ENCODE measurements at regions not wholly inside any gene's neighbourhood (a gene's known extent, or its start where the extent isn't known, plus 50 kb on each side); places are given as distances from the start of the nearest gene placed in this dataset.

GRCh38 chr1:5713101-5714010, 278.9 kb downstream of the NPHP4 start:
- no peak for DNase-seq (ENCODE audit: low read depth)

GRCh38 chr1:5711956-5712645, 280.1 kb downstream of the NPHP4 start:
- no peak for DNase-seq (ENCODE audit: low read depth)

- DNase-seq (ENCODE audit: low read depth), result no peak
Observed at GRCh38 chr1:5711079-5711478, 281.1 kb downstream of the NPHP4 start.

GRCh38 chr1:5709976-5710375, 282.2 kb downstream of the NPHP4 start:
- DNase-seq (ENCODE audit: low read depth), result no peak

- DNase-seq (ENCODE audit: low read depth), result no peak
Observed at GRCh38 chr1:5709461-5709975, 282.7 kb downstream of the NPHP4 start.

- no peak for DNase-seq (ENCODE audit: low read depth)
Observed at GRCh38 chr1:5708346-5709245, 283.6 kb downstream of the NPHP4 start.

- no peak for DNase-seq (ENCODE audit: low read depth)
Observed at GRCh38 chr1:5707566-5708345, 284.5 kb downstream of the NPHP4 start.

- DNase-seq (ENCODE audit: low read depth), result no peak
Observed at GRCh38 chr1:5706239-5706638, 286.0 kb downstream of the NPHP4 start.

- DNase-seq (ENCODE audit: low read depth), result no peak
Observed at GRCh38 chr1:5705751-5706150, 286.5 kb downstream of the NPHP4 start.

GRCh38 chr1:5704561-5705514, 287.4 kb downstream of the NPHP4 start:
- no peak for DNase-seq (ENCODE audit: low read depth)

- DNase-seq (ENCODE audit: low read depth), result no peak
Observed at GRCh38 chr1:5701642-5702041, 290.6 kb downstream of the NPHP4 start.

GRCh38 chr1:5693568-5693967, 298.7 kb downstream of the NPHP4 start:
- no peak for DNase-seq (ENCODE audit: low read depth)

- DNase-seq (ENCODE audit: low read depth), result no peak
Observed at GRCh38 chr1:5692664-5693063, 299.6 kb downstream of the NPHP4 start.

GRCh38 chr1:5691795-5692509, 300.3 kb downstream of the NPHP4 start:
- no peak for DNase-seq (ENCODE audit: low read depth)

- DNase-seq (ENCODE audit: low read depth), result no peak
Observed at GRCh38 chr1:5690898-5691297, 301.3 kb downstream of the NPHP4 start.

- no peak for DNase-seq (ENCODE audit: low read depth)
Observed at GRCh38 chr1:5690291-5690690, 301.9 kb downstream of the NPHP4 start.

GRCh38 chr1:5688081-5689077, 303.8 kb downstream of the NPHP4 start:
- DNase-seq (ENCODE audit: low read depth), result no peak

All from GM04504 (cell line).